OCI-LY7 (cell line): ENCODE measurements at regions not wholly inside any gene's neighbourhood (a gene's known extent, or its start where the extent isn't known, plus 50 kb on each side); places are given as distances from the start of the nearest gene placed in this dataset.
A peak's percentile ranks its signal among the peaks of the same experiment; 100 is the strongest.

Experiments
- BruUV-seq: library from RNA; stranded (reverse); fragments of 400-500 nt; replicated peaks from 2 replicates; lab custom pipeline; 2021; lab: Mats Ljungman, UMichigan
- CTCF ChIA-PET: fragments of 300-600 bp; sonication (Branson Sonifier 250); formaldehyde crosslinking; loops from one replicate; lab custom pipeline; 2022; ENCODE audit warnings: antibody characterized with exemption; ENCODE audit not compliant: unreplicated experiment; lab: Charles Lee
- POLR2A ChIA-PET: fragments of 300-600 bp; sonication (Branson Sonifier 250); formaldehyde crosslinking; loops from one replicate; lab custom pipeline; 2022; ENCODE audit warnings: antibody characterized with exemption; lab: Charles Lee
- DNase-seq: peaks from one replicate; pipeline ENCODE4 v3.0.0-alpha.2; 2015; ENCODE audit warnings: low spot score
- H2AFZ ChIP-seq: fragments of 200-600 bp; sonication (generic), shearing (Covaris generic); 2 replicates; pipeline ENCODE4 v1.6.1; 2014; ENCODE audit warnings: mild to moderate bottlenecking, antibody characterized with exemption, low read length, moderate library complexity
- H3K27ac ChIP-seq: fragments of 200-600 bp; sonication (generic); 2 replicates; pipeline ENCODE4 v1.5.1; 2014; ENCODE audit warnings: mixed run types, low read depth, mild to moderate bottlenecking, moderate library complexity, low read length, inconsistent platforms; ENCODE audit not compliant: poor library complexity, severe bottlenecking
- H3K36me3 ChIP-seq: fragments of 200-600 bp; sonication (generic); 2 replicates; pipeline ENCODE4 v1.6.1; 2014; ENCODE audit warnings: mild to moderate bottlenecking, antibody characterized with exemption, low read length, moderate library complexity, mixed read lengths; ENCODE audit not compliant: insufficient read depth
- H3K4me1 ChIP-seq: fragments of 200-600 bp; sonication (generic); 2 replicates; pipeline ENCODE4 v1.5.1; 2014; ENCODE audit warnings: mild to moderate bottlenecking, low read length; ENCODE audit not compliant: insufficient read depth, poor library complexity, severe bottlenecking
- H3K4me2 ChIP-seq: fragments of 200-600 bp; sonication (generic); 2 replicates; pipeline ENCODE4 v1.6.1; 2014; ENCODE audit warnings: mild to moderate bottlenecking, low read length
- H3K4me3 ChIP-seq: fragments of 200-600 bp; sonication (generic); 2 replicates; pipeline ENCODE4 v1.5.1; 2014; ENCODE audit warnings: mild to moderate bottlenecking, low read depth, low read length; ENCODE audit not compliant: poor library complexity, severe bottlenecking
- H3K79me2 ChIP-seq: fragments of 200-600 bp; sonication (generic); 2 replicates; pipeline ENCODE4 v1.6.1; 2016; ENCODE audit warnings: low read depth, mild to moderate bottlenecking, low read length, moderate library complexity, mixed read lengths; ENCODE audit not compliant: insufficient read depth
- H3K9me2 ChIP-seq: fragments of 200-600 bp; sonication (generic); 2 replicates; pipeline ENCODE4 v1.6.1; 2016; ENCODE audit warnings: mild to moderate bottlenecking, low read length, mixed read lengths; ENCODE audit not compliant: insufficient read depth
- H3K9me3 ChIP-seq: fragments of 200-600 bp; sonication (generic); 2 replicates; pipeline ENCODE4 v1.6.1; 2014; ENCODE audit warnings: mild to moderate bottlenecking, mixed run types, low read length, mixed read lengths
- H4K20me1 ChIP-seq: fragments of 200-600 bp; sonication (generic); 2 replicates; pipeline ENCODE4 v1.6.1; 2014; ENCODE audit warnings: mild to moderate bottlenecking, antibody characterized with exemption, low read length, moderate library complexity, mixed read lengths; ENCODE audit not compliant: insufficient read depth
- CTCF ChIP-seq: fragments of 200-600 bp; sonication (generic); conservative IDR thresholded peaks from 2 replicates; pipeline ENCODE4 v1.5.1; 2014; ENCODE audit warnings: mild to moderate bottlenecking, antibody characterized with exemption, low read length, moderate library complexity, mixed read lengths
- EZH2phosphoT487 ChIP-seq: fragments of 200-600 bp; sonication (generic); IDR thresholded peaks from 2 replicates; pipeline ENCODE4 v1.6.1; 2018; ENCODE audit warnings: low read depth, borderline replicate concordance, mild to moderate bottlenecking, mixed run types, antibody characterized with exemption, low read length, moderate library complexity, mixed read lengths
- intact Hi-C: fragments of 100-400 bp; cut with micrococcal nuclease; formaldehyde crosslinking; loops from one replicate; pipeline ENCODE4 v1.10.0; 2022; ENCODE audit not compliant: unreplicated experiment

- Histone ChIP-seq H2AFZ (no peak overlapping the region), H3K9me2 (no peaks in the 10 kb centered on the region), H3K79me2 (no peaks in the 10 kb centered on the region), H3K4me1 (no peaks in the 10 kb centered on the region), H3K27ac (no peak overlapping the region), H3K4me2 (no peak overlapping the region), H3K9me3 (no peaks in the 10 kb centered on the region), H3K36me3 (no peaks in the 10 kb centered on the region), H4K20me1 (no peaks in the 10 kb centered on the region), H3K4me3 (no peak overlapping the region)
- no peak for DNase-seq
- POLR2A ChIA-PET: interaction anchor here (0.6 to 1.0 kb wide), 3 partner anchors 10 to 110 kb away, joined by 3 to 4 read pairs (median 3); no protein-coding TSS in a partner anchor
- intact Hi-C loops: no loop called here
- CTCF ChIA-PET: no interaction called here
- no TSS peak for BruUV-seq
- TF ChIP-seq CTCF (peak; percentile 58), EZH2phosphoT487 (no peak)
These were observed 346.1 kb upstream of the ANKRD30A start for GRCh38 chr10:36779238-36779846.

DNA sequence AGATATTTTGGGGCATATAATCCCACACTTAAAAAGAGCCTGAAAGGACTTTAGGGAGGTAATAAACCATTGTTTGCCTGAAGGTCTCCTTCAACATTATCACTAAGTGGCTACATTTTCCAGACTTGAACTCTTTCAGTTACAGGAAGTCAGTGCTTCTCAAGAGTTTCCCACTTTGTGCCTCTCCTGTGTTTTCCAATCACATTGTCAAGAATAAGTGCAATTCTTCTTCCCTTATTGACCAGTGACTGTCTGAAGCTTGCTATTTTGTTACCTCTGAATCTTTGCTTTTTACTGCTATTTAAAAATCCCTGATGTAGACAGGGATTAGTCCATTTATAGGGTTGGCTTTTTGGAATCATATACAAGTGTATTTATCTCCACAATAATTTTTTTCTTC is 346.7 kb upstream of the ANKRD30A start:
- no TSS peak for BruUV-seq
- no peaks in the 10 kb centered on the region for H3K36me3 ChIP-seq
- H3K27ac ChIP-seq: no peak overlapping the region
- intact Hi-C loops: no loop called here
- H4K20me1 ChIP-seq: no peaks in the 10 kb centered on the region
- no peak for DNase-seq
- no peak overlapping the region for H3K4me2 ChIP-seq
- H3K79me2 ChIP-seq: no peaks in the 10 kb centered on the region
- H3K4me1 ChIP-seq: no peaks in the 10 kb centered on the region
- TF ChIP-seq CTCF (no peak), EZH2phosphoT487 (no peak)
- CTCF ChIA-PET: no interaction called here
- H3K9me2 ChIP-seq: no peaks in the 10 kb centered on the region
- no peak overlapping the region for H3K4me3 ChIP-seq
- POLR2A ChIA-PET: interaction anchor here (0.6 kb wide), 1 partner anchor 21 kb away, joined by 3 read pairs; no protein-coding TSS in a partner anchor
- no peaks in the 10 kb centered on the region for H3K9me3 ChIP-seq
- no peak overlapping the region for H2AFZ ChIP-seq

DNA sequence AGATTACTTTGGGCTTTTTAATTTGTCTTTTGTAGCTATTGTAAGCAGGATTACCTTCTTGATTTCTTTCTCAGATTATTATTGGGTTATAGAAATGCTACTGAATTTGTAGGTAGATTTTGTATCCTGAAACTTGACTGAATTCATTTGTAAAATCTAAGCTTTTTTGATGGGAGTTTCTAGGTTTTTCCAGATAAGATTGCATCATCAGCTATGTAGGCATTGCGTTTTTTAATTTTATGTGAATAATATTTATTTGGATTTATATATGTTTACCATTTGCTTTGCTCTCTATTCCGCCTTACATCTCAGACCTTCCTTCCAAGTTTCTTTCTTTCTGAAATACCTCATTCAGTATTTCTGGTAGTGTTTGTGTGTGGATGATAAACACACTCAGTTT is 351.7 kb upstream of the ANKRD30A start:
- no TSS peak for BruUV-seq
- Histone ChIP-seq H3K27ac (no peak overlapping the region), H3K9me2 (no peaks in the 10 kb centered on the region), H3K4me2 (no peak overlapping the region), H3K79me2 (no peaks in the 10 kb centered on the region), H4K20me1 (no peaks in the 10 kb centered on the region), H3K9me3 (no peaks in the 10 kb centered on the region), H3K4me3 (no peak overlapping the region), H2AFZ (no peak overlapping the region), H3K36me3 (no peaks in the 10 kb centered on the region), H3K4me1 (no peaks in the 10 kb centered on the region)
- no peak for TF ChIP-seq CTCF
- no peak for TF ChIP-seq EZH2phosphoT487
- ChIA-PET POLR2A (interaction anchor here (0.6 to 1.1 kb wide), 2 partner anchors 8 to 10 kb away, joined by 3 to 6 read pairs; no protein-coding TSS in a partner anchor), CTCF (no interaction called here)
- intact Hi-C loops: no loop called here
- DNase-seq: no peak
